Lower leg skin (tissue), 3 donors: ENCODE measurements at regions not wholly inside any gene's neighbourhood (a gene's known extent, or its start where the extent isn't known, plus 50 kb on each side); places are given as distances from the start of the nearest gene placed in this dataset.

Source experiments
- POLR2A ChIP-seq, 2 donors: fragments of 450-650 bp; IDR thresholded peaks; one replicate each; pipeline ENCODE4 v1.6.1; 2016 to 2017; ENCODE audit warnings: antibody characterized with exemption in 2 of 2, mild to moderate bottlenecking in 1 of 2, moderate library complexity in 1 of 2
- TF ChIP-seq, protein P1 (sequence below), 3 donors: fragments of 450-650 bp; IDR thresholded peaks; one replicate each; pipeline ENCODE4 v1.5.1; 2016; ENCODE audit warnings: antibody characterized with exemption in 3 of 3, mild to moderate bottlenecking in 3 of 3, moderate library complexity in 2 of 3

- TF ChIP-seq, protein P1, sequence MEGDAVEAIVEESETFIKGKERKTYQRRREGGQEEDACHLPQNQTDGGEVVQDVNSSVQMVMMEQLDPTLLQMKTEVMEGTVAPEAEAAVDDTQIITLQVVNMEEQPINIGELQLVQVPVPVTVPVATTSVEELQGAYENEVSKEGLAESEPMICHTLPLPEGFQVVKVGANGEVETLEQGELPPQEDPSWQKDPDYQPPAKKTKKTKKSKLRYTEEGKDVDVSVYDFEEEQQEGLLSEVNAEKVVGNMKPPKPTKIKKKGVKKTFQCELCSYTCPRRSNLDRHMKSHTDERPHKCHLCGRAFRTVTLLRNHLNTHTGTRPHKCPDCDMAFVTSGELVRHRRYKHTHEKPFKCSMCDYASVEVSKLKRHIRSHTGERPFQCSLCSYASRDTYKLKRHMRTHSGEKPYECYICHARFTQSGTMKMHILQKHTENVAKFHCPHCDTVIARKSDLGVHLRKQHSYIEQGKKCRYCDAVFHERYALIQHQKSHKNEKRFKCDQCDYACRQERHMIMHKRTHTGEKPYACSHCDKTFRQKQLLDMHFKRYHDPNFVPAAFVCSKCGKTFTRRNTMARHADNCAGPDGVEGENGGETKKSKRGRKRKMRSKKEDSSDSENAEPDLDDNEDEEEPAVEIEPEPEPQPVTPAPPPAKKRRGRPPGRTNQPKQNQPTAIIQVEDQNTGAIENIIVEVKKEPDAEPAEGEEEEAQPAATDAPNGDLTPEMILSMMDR (IDR thresholded peaks at IDR 0.05): no peak
- no peak for TF ChIP-seq POLR2A (IDR thresholded peaks at IDR 0.05)
Measured at GRCh38 chr10:130372222-130372621, 236.0 kb downstream of the GLRX3 start.
